Activated CD4-positive, alpha-beta T cell treated with anti-CD3 and anti-CD28 coated beads, Interleukin-2, amount 10 ng/mL, durations not matched to agents 24 days and 14 days (primary cell): ENCODE measurements at regions not wholly inside any gene's neighbourhood (a gene's known extent, or its start where the extent isn't known, plus 50 kb on each side); places are given as distances from the start of the nearest gene placed in this dataset.

ENCODE experiments used
- DNase-seq: peaks from one replicate; pipeline ENCODE4 v3.0.0; 2022
- H3K27ac Mint-ChIP-seq: one replicate; pipeline ENCODE4 v1.8.0; 2022; ENCODE audit warnings: mild to moderate bottlenecking, mixed read lengths
- H3K27me3 Mint-ChIP-seq: one replicate; pipeline ENCODE4 v1.8.0; 2022; ENCODE audit warnings: mixed read lengths
- H3K36me3 Mint-ChIP-seq: one replicate; pipeline ENCODE4 v1.8.0; 2022; ENCODE audit warnings: low read depth, mild to moderate bottlenecking, mixed read lengths
- H3K4me1 Mint-ChIP-seq: one replicate; pipeline ENCODE4 v1.8.0; 2021; ENCODE audit warnings: mixed read lengths
- H3K4me3 Mint-ChIP-seq: one replicate; pipeline ENCODE4 v1.8.0; 2022; ENCODE audit warnings: mild to moderate bottlenecking, moderate library complexity, mixed read lengths
- H3K9me3 Mint-ChIP-seq: one replicate; pipeline ENCODE4 v1.8.0; 2021; ENCODE audit warnings: mixed read lengths
- intact Hi-C: fragments of 100-400 bp; cut with micrococcal nuclease; formaldehyde crosslinking; loops from one replicate; pipeline ENCODE4 v1.15.1; 2023

GRCh38 chr12:127300075-127300474, 966.9 kb upstream of the TMEM132C start:
- no peak overlapping the region for H3K4me3 Mint-ChIP-seq
- no peaks in the 10 kb centered on the region for H3K9me3 Mint-ChIP-seq
- DNase-seq: no peak
- H3K36me3 Mint-ChIP-seq: no peaks in the 10 kb centered on the region
- intact Hi-C loops: no loop called here
- H3K27me3 Mint-ChIP-seq: no peaks in the 10 kb centered on the region
- H3K4me1 Mint-ChIP-seq: no peaks in the 10 kb centered on the region
- no peak overlapping the region for H3K27ac Mint-ChIP-seq

- Mint-ChIP-seq H3K9me3 (no peaks in the 10 kb centered on the region), H3K4me1 (no peaks in the 10 kb centered on the region), H3K4me3 (no peak overlapping the region), H3K27me3 (no peaks in the 10 kb centered on the region), H3K27ac (no peak overlapping the region), H3K36me3 (no peaks in the 10 kb centered on the region)
- no peak for DNase-seq
- intact Hi-C loops: no loop called here
Observed at GRCh38 chr12:127300753-127301152, 966.2 kb upstream of the TMEM132C start.

- Mint-ChIP-seq H3K27ac (no peak overlapping the region), H3K4me3 (no peak overlapping the region), H3K27me3 (no peaks in the 10 kb centered on the region), H3K4me1 (no peaks in the 10 kb centered on the region), H3K9me3 (no peaks in the 10 kb centered on the region), H3K36me3 (no peaks in the 10 kb centered on the region)
- no peak for DNase-seq
- intact Hi-C loops: no loop called here
Observed at GRCh38 chr12:127301876-127302275, 965.1 kb upstream of the TMEM132C start.

- Mint-ChIP-seq H3K27me3 (no peaks in the 10 kb centered on the region), H3K36me3 (no peaks in the 10 kb centered on the region), H3K9me3 (no peaks in the 10 kb centered on the region), H3K27ac (no peak overlapping the region), H3K4me3 (no peak overlapping the region), H3K4me1 (no peaks in the 10 kb centered on the region)
- DNase-seq: no peak
- intact Hi-C loops: no loop called here
Observed at GRCh38 chr12:127304751-127305725, 961.9 kb upstream of the TMEM132C start.

- Mint-ChIP-seq H3K4me3 (no peak overlapping the region), H3K36me3 (no peaks in the 10 kb centered on the region), H3K9me3 (no peaks in the 10 kb centered on the region), H3K4me1 (no peaks in the 10 kb centered on the region), H3K27ac (no peak overlapping the region), H3K27me3 (no peaks in the 10 kb centered on the region)
- intact Hi-C loops: no loop called here
- DNase-seq: no peak
Observed at GRCh38 chr12:127306604-127307215, 960.3 kb upstream of the TMEM132C start.

GRCh38 chr12:127307528-127307927, 959.4 kb upstream of the TMEM132C start:
- no peaks in the 10 kb centered on the region for H3K27me3 Mint-ChIP-seq
- H3K4me1 Mint-ChIP-seq: no peaks in the 10 kb centered on the region
- no peak for DNase-seq
- H3K36me3 Mint-ChIP-seq: no peaks in the 10 kb centered on the region
- no peak overlapping the region for H3K4me3 Mint-ChIP-seq
- intact Hi-C loops: no loop called here
- H3K9me3 Mint-ChIP-seq: no peaks in the 10 kb centered on the region
- H3K27ac Mint-ChIP-seq: no peak overlapping the region

- intact Hi-C loops: no loop called here
- Mint-ChIP-seq H3K36me3 (no peaks in the 10 kb centered on the region), H3K27ac (no peak overlapping the region), H3K4me1 (no peaks in the 10 kb centered on the region), H3K4me3 (no peak overlapping the region), H3K9me3 (no peaks in the 10 kb centered on the region), H3K27me3 (no peaks in the 10 kb centered on the region)
- DNase-seq: no peak
Observed at GRCh38 chr12:127308148-127308547, 958.8 kb upstream of the TMEM132C start.

- Mint-ChIP-seq H3K27ac (no peak overlapping the region), H3K4me3 (no peak overlapping the region), H3K36me3 (no peaks in the 10 kb centered on the region), H3K4me1 (no peaks in the 10 kb centered on the region), H3K27me3 (no peaks in the 10 kb centered on the region), H3K9me3 (peaks cover 5% of the 10 kb centered on the region)
- intact Hi-C loops: no loop called here
- DNase-seq: no peak
Observed at GRCh38 chr12:127310548-127310947, 956.4 kb upstream of the TMEM132C start.

GRCh38 chr12:127311720-127312364, 955.1 kb upstream of the TMEM132C start:
- intact Hi-C loops: no loop called here

GRCh38 chr12:127324681-127325080, 942.3 kb upstream of the TMEM132C start:
- Mint-ChIP-seq H3K27me3 (no peaks in the 10 kb centered on the region), H3K4me1 (no peaks in the 10 kb centered on the region), H3K4me3 (no peak overlapping the region), H3K9me3 (no peaks in the 10 kb centered on the region), H3K27ac (no peak overlapping the region), H3K36me3 (no peaks in the 10 kb centered on the region)
- DNase-seq: no peak
- intact Hi-C loops: no loop called here

More at GRCh38 chr12:127311720-127312364, 955.1 kb upstream of the TMEM132C start:
- H3K4me1 Mint-ChIP-seq: no peaks in the 10 kb centered on the region
- H3K9me3 Mint-ChIP-seq: peaks cover 5% of the 10 kb centered on the region
- H3K4me3 Mint-ChIP-seq: no peak overlapping the region
- DNase-seq: no peak
- H3K36me3 Mint-ChIP-seq: no peaks in the 10 kb centered on the region
- no peaks in the 10 kb centered on the region for H3K27me3 Mint-ChIP-seq
- H3K27ac Mint-ChIP-seq: no peak overlapping the region

GRCh38 chr12:127327986-127328385, 939.0 kb upstream of the TMEM132C start:
- H3K27me3 Mint-ChIP-seq: no peaks in the 10 kb centered on the region

GRCh38 chr12:127328867-127329266, 938.1 kb upstream of the TMEM132C start:
- no peaks in the 10 kb centered on the region for H3K4me1 Mint-ChIP-seq
- no peaks in the 10 kb centered on the region for H3K36me3 Mint-ChIP-seq
- H3K4me3 Mint-ChIP-seq: no peak overlapping the region
- H3K27me3 Mint-ChIP-seq: no peaks in the 10 kb centered on the region
- no peak overlapping the region for H3K27ac Mint-ChIP-seq
- H3K9me3 Mint-ChIP-seq: no peaks in the 10 kb centered on the region
- intact Hi-C loops: no loop called here
- no peak for DNase-seq

More at GRCh38 chr12:127327986-127328385, 939.0 kb upstream of the TMEM132C start:
- H3K9me3 Mint-ChIP-seq: no peaks in the 10 kb centered on the region
- no peak overlapping the region for H3K27ac Mint-ChIP-seq
- intact Hi-C loops: no loop called here
- no peaks in the 10 kb centered on the region for H3K4me1 Mint-ChIP-seq
- H3K4me3 Mint-ChIP-seq: no peak overlapping the region
- H3K36me3 Mint-ChIP-seq: no peaks in the 10 kb centered on the region
- no peak for DNase-seq

- Mint-ChIP-seq H3K4me1 (no peaks in the 10 kb centered on the region), H3K27ac (no peak overlapping the region), H3K9me3 (peaks cover 3% of the 10 kb centered on the region), H3K27me3 (no peaks in the 10 kb centered on the region), H3K36me3 (no peaks in the 10 kb centered on the region), H3K4me3 (no peak overlapping the region)
- intact Hi-C loops: no loop called here
- DNase-seq: no peak
Observed at GRCh38 chr12:127334365-127334764, 932.6 kb upstream of the TMEM132C start.
